22Rv1 (cell line): ENCODE measurements at regions not wholly inside any gene's neighbourhood (a gene's known extent, or its start where the extent isn't known, plus 50 kb on each side); places are given as distances from the start of the nearest gene placed in this dataset.

Experiments
- H3K27ac ChIP-seq: fragments of 450-650 bp; 2 replicates; pipeline ENCODE4 v1.5.1; 2017
- CTCF ChIP-seq: fragments of 450-650 bp; IDR thresholded peaks from 2 replicates; pipeline ENCODE4 v1.5.1; 2017; ENCODE audit warnings: mild to moderate bottlenecking
- ZFX ChIP-seq: fragments of 450-650 bp; IDR thresholded peaks from 2 replicates; pipeline ENCODE4 v1.6.1; 2017; ENCODE audit warnings: antibody characterized with exemption, borderline replicate concordance

- no peak overlapping the region for H3K27ac ChIP-seq
- TF ChIP-seq CTCF (no peak), ZFX (no peak)
These were observed 574.1 kb upstream of the ID2 start for GRCh38 chr2:8107621-8108378.

GRCh38 chr2:8110716-8111115 is 571.1 kb upstream of the ID2 start:
- TF ChIP-seq CTCF (no peak), ZFX (no peak)

GRCh38 chr2:8111193-8111592 is 570.7 kb upstream of the ID2 start:
- no peak for TF ChIP-seq ZFX
- TF ChIP-seq CTCF = no peak
- no peak overlapping the region for H3K27ac ChIP-seq

More at GRCh38 chr2:8110716-8111115, 571.1 kb upstream of the ID2 start:
- no peak overlapping the region for H3K27ac ChIP-seq

GRCh38 chr2:8115456-8115855 is 566.4 kb upstream of the ID2 start:
- TF ChIP-seq ZFX = no peak
- TF ChIP-seq CTCF = no peak
- H3K27ac ChIP-seq = no peak overlapping the region

GRCh38 chr2:8115966-8116365 is 565.9 kb upstream of the ID2 start:
- H3K27ac ChIP-seq = no peak overlapping the region
- no peak for TF ChIP-seq CTCF
- no peak for TF ChIP-seq ZFX

GRCh38 chr2:8116661-8117060 is 565.2 kb upstream of the ID2 start:
- no peak for TF ChIP-seq ZFX
- TF ChIP-seq CTCF = no peak
- H3K27ac ChIP-seq = no peak overlapping the region

GRCh38 chr2:8118940-8119781 is 562.7 kb upstream of the ID2 start:
- H3K27ac ChIP-seq = no peak overlapping the region
- TF ChIP-seq CTCF = no peak
- no peak for TF ChIP-seq ZFX
